HCT116 (cell line): ENCODE measurements at regions not wholly inside any gene's neighbourhood (a gene's known extent, or its start where the extent isn't known, plus 50 kb on each side); places are given as distances from the start of the nearest gene placed in this dataset.

Source experiments
- EGR1 ChIP-seq: IDR thresholded peaks from 2 replicates; pipeline ENCODE4 v1.6.1; 2012; ENCODE audit warnings: low read depth
- EZH2 ChIP-seq: fragments of 200-600 bp; sonication (generic); IDR thresholded peaks from 2 replicates; pipeline ENCODE4 v1.6.1; 2017; ENCODE audit warnings: antibody characterized with exemption, mixed run types
- POLR2A ChIP-seq: IDR thresholded peaks from 2 replicates; pipeline ENCODE4 v1.7.0; 2011; ENCODE audit warnings: borderline replicate concordance; ENCODE audit not compliant: insufficient read depth, insufficient read length; ENCODE audit errors: extremely low read depth
- POLR2AphosphoS5 ChIP-seq: IDR thresholded peaks from 2 replicates; pipeline ENCODE4 v1.6.1; 2011; ENCODE audit warnings: mild to moderate bottlenecking, low read depth, low read length, moderate library complexity
- RAD21 ChIP-seq: IDR thresholded peaks from 2 replicates; pipeline ENCODE4 v1.6.1; 2012; ENCODE audit warnings: low read depth, mild to moderate bottlenecking
- SIN3A ChIP-seq: IDR thresholded peaks from 2 replicates; pipeline ENCODE4 v1.6.1; 2012; ENCODE audit warnings: low read depth
- SP1 ChIP-seq: IDR thresholded peaks from 2 replicates; pipeline ENCODE4 v1.6.1; 2012; ENCODE audit warnings: low read depth
- SRF ChIP-seq: IDR thresholded peaks from 2 replicates; pipeline ENCODE4 v1.6.1; 2012; ENCODE audit warnings: low read depth
- TCF7L2 ChIP-seq: IDR thresholded peaks from 2 replicates; pipeline ENCODE4 v1.7.0; 2011; ENCODE audit warnings: borderline replicate concordance, inconsistent platforms; ENCODE audit not compliant: insufficient read depth, insufficient read length; ENCODE audit errors: extremely low read depth
- YY1 ChIP-seq: IDR thresholded peaks from 2 replicates; pipeline ENCODE4 v1.6.1; 2011; ENCODE audit warnings: low read length, low read depth, moderate library complexity, mild to moderate bottlenecking; ENCODE audit not compliant: insufficient replicate concordance; ENCODE audit errors: extremely low read depth
- ZFX ChIP-seq: fragments of 450-650 bp; IDR thresholded peaks from 2 replicates; pipeline ENCODE4 v1.6.1; 2017
- TF ChIP-seq, protein P1 (sequence below), 3 experiments: fragments of 200-600 bp in 1 of 3; sonication (generic) in 1 of 3; IDR thresholded peaks in 2 of 3; conservative IDR thresholded peaks in 1 of 3; 2 replicates each; pipeline ENCODE4 v1.5.1; 2012 to 2017; ENCODE audit warnings: low read depth in 2 of 3, low read length in 2 of 3, antibody characterized with exemption in 1 of 3, borderline replicate concordance in 1 of 3, control low read depth in 1 of 3, mild to moderate bottlenecking in 1 of 3, mixed read lengths in 1 of 3, mixed run types in 1 of 3, moderate library complexity in 1 of 3; ENCODE audit not compliant: insufficient read depth in 1 of 3
- TF ChIP-seq, protein P2 (sequence below): IDR thresholded peaks from 2 replicates; pipeline ENCODE4 v1.6.1; 2012
- TF ChIP-seq, protein P3 (sequence below): IDR thresholded peaks from 2 replicates; pipeline ENCODE4 v1.6.1; 2012; ENCODE audit warnings: low read depth

DNA sequence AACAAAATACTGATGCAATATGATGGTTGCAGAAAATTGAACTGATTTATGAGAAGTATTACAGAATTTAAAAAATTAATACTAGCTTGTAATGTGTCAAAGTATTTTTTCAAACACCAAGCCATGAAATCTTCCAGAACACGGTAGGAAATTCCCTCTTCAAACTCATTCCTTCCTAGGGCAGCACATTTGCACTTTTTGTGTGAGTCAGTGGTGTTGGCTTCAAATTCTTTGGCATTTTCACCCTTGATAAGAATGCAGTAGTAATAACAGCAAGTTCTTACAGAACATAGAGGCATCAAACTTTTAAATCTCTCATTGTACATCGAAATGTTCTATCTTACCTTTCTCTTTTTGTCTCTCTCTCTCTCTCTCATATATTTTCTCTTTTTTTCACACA is 191.8 kb downstream of the CGGBP1 start:
- TF ChIP-seq SP1: no peak
- no peak for TF ChIP-seq YY1
- TF ChIP-seq POLR2AphosphoS5: no peak
- no peak for TF ChIP-seq SIN3A
- TF ChIP-seq, protein P1, sequence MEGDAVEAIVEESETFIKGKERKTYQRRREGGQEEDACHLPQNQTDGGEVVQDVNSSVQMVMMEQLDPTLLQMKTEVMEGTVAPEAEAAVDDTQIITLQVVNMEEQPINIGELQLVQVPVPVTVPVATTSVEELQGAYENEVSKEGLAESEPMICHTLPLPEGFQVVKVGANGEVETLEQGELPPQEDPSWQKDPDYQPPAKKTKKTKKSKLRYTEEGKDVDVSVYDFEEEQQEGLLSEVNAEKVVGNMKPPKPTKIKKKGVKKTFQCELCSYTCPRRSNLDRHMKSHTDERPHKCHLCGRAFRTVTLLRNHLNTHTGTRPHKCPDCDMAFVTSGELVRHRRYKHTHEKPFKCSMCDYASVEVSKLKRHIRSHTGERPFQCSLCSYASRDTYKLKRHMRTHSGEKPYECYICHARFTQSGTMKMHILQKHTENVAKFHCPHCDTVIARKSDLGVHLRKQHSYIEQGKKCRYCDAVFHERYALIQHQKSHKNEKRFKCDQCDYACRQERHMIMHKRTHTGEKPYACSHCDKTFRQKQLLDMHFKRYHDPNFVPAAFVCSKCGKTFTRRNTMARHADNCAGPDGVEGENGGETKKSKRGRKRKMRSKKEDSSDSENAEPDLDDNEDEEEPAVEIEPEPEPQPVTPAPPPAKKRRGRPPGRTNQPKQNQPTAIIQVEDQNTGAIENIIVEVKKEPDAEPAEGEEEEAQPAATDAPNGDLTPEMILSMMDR (IDR thresholded peaks at IDR 0.05 in 2 of 3, conservative IDR thresholded peaks at IDR 0.05 in 1 of 3; ENCODE audit: borderline replicate concordance in 1 of 3, insufficient read depth in 1 of 3, low read depth in 2 of 3, low read length in 2 of 3): no peak
- TF ChIP-seq POLR2A: no peak
- TF ChIP-seq, protein P2, sequence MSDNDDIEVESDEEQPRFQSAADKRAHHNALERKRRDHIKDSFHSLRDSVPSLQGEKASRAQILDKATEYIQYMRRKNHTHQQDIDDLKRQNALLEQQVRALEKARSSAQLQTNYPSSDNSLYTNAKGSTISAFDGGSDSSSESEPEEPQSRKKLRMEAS: no peak
- TF ChIP-seq, protein P3, sequence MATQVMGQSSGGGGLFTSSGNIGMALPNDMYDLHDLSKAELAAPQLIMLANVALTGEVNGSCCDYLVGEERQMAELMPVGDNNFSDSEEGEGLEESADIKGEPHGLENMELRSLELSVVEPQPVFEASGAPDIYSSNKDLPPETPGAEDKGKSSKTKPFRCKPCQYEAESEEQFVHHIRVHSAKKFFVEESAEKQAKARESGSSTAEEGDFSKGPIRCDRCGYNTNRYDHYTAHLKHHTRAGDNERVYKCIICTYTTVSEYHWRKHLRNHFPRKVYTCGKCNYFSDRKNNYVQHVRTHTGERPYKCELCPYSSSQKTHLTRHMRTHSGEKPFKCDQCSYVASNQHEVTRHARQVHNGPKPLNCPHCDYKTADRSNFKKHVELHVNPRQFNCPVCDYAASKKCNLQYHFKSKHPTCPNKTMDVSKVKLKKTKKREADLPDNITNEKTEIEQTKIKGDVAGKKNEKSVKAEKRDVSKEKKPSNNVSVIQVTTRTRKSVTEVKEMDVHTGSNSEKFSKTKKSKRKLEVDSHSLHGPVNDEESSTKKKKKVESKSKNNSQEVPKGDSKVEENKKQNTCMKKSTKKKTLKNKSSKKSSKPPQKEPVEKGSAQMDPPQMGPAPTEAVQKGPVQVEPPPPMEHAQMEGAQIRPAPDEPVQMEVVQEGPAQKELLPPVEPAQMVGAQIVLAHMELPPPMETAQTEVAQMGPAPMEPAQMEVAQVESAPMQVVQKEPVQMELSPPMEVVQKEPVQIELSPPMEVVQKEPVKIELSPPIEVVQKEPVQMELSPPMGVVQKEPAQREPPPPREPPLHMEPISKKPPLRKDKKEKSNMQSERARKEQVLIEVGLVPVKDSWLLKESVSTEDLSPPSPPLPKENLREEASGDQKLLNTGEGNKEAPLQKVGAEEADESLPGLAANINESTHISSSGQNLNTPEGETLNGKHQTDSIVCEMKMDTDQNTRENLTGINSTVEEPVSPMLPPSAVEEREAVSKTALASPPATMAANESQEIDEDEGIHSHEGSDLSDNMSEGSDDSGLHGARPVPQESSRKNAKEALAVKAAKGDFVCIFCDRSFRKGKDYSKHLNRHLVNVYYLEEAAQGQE: no peak
- TF ChIP-seq SRF: no peak
- TF ChIP-seq EGR1: no peak
- no peak for TF ChIP-seq TCF7L2
- no peak for TF ChIP-seq ZFX
- TF ChIP-seq RAD21: no peak
- no peak for TF ChIP-seq EZH2
